Stomach smooth muscle (tissue), 2 donors: ENCODE measurements at regions not wholly inside any gene's neighbourhood (a gene's known extent, or its start where the extent isn't known, plus 50 kb on each side); places are given as distances from the start of the nearest gene placed in this dataset.
"Not testable (repeated sequence)": the region's sequence is repeated elsewhere in the genome, so short reads cannot be mapped to it uniquely, and the experiment has no call there.

Experiments
- H3K27ac ChIP-seq: one replicate; pipeline ENCODE4 v1.7.0; 2013; ENCODE audit warnings: mild to moderate bottlenecking, low read length, inconsistent platforms
- H3K27me3 ChIP-seq, 2 donors: one replicate each; pipeline ENCODE4 v1.7.0; 2013; ENCODE audit warnings: low read length in 2 of 2; ENCODE audit not compliant: insufficient read depth in 2 of 2, control insufficient read depth in 1 of 2
- H3K36me3 ChIP-seq, 2 donors: one replicate each; pipeline ENCODE4 v1.7.0; 2013; ENCODE audit warnings: low read length in 2 of 2; ENCODE audit not compliant: control insufficient read depth in 2 of 2, insufficient read depth in 2 of 2
- H3K4me1 ChIP-seq: one replicate; pipeline ENCODE4 v1.7.0; 2013; ENCODE audit warnings: low read length; ENCODE audit not compliant: control insufficient read depth, insufficient read depth
- H3K4me3 ChIP-seq, 2 donors: one replicate each; pipeline ENCODE4 v1.7.0; 2013; ENCODE audit warnings: low read length in 2 of 2
- H3K9ac ChIP-seq, 2 donors: one replicate each; pipeline ENCODE4 v1.7.0; 2013; ENCODE audit warnings: low read length in 2 of 2, mild to moderate bottlenecking in 1 of 2
- H3K9me3 ChIP-seq, 2 donors: one replicate each; pipeline ENCODE4 v1.7.0; 2013; ENCODE audit warnings: low read length in 2 of 2; ENCODE audit not compliant: control insufficient read depth in 2 of 2
- donor health status: healthy.
- donor health status: Pancreatic carcinoma.

DNA sequence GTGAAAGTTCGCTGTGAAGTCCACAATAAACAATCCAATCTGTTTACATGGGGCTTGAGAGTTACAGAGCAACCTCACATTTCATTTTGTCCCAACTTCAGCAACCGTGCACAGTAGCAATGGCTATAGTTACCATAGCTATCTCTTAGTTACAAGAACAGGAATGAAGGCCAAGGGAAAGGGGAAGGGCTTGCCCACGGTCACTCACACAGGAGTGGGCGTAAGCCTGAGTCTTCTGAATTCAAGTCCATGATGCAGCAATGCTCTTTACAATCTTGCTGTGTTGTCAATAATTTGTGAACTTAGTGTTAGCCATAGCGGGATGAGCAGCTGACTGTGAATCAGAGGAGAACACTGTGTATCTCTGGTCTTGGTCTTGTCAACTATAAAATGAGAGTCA is 102.9 kb downstream of the ADAMTS15 start:
- H3K36me3 ChIP-seq, result no peaks in the 10 kb centered on the region
- H3K27ac ChIP-seq, result no peak overlapping the region
- no peaks in the 10 kb centered on the region for H3K27me3 ChIP-seq
- H3K4me3 ChIP-seq, result no peak overlapping the region
- H3K9ac ChIP-seq, result no peak overlapping the region
- no peaks in the 10 kb centered on the region for H3K4me1 ChIP-seq
- H3K9me3 ChIP-seq, result no peaks in the 10 kb centered on the region

- H3K27me3 ChIP-seq, result no peaks in the 10 kb centered on the region
- no peaks in the 10 kb centered on the region for H3K4me1 ChIP-seq
- H3K36me3 ChIP-seq, result no peaks in the 10 kb centered on the region
- no peak overlapping the region for H3K27ac ChIP-seq
- H3K4me3 ChIP-seq, result no peak overlapping the region
- no peak overlapping the region for H3K9ac ChIP-seq
- no peaks in the 10 kb centered on the region for H3K9me3 ChIP-seq
Observed at GRCh38 chr11:130553306-130553705, 104.9 kb downstream of the ADAMTS15 start.

DNA sequence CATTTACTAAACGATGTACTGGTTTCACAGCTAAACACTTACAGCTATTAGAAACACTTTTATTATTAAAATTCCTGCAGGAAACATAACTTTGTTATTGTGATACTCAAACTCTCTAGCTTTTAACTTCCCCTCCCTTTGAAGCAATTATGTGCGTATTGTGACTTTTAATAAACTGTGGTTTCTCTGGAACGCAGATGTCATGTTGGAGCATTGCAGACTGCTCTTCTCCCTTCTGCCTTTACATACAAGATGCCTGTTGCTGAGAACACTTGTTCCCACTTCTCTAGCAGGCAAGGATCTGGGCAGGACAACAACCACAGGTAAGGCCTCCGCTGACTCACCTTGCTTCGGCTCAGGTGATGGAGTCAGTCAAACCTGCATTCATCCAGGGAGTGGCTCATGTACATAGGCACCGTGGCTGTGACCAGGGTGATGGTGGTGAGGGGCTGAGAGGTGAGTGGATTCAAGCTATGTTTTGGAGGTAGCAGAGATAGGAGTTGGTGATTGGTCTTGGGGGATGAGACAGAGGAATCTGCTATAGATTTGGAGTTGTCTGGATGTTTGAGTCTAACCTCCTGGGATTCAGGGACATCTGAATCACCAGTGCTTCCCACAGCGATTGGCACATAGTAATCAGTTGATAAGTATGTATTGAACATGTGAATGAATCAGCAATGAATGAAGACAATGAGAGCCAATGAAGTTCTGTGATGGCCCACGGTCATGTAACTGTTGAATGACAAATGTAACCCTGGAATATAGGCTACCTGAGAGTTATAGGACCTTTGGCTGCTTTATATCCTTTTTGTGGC is 106.0 kb downstream of the ADAMTS15 start:
- no peaks in the 10 kb centered on the region for H3K36me3 ChIP-seq
- H3K4me3 ChIP-seq, result no peak overlapping the region
- no peaks in the 10 kb centered on the region for H3K27me3 ChIP-seq
- no peaks in the 10 kb centered on the region for H3K4me1 ChIP-seq
- H3K9ac ChIP-seq, result no peak overlapping the region
- H3K27ac ChIP-seq, result no peak overlapping the region
- no peaks in the 10 kb centered on the region for H3K9me3 ChIP-seq

DNA sequence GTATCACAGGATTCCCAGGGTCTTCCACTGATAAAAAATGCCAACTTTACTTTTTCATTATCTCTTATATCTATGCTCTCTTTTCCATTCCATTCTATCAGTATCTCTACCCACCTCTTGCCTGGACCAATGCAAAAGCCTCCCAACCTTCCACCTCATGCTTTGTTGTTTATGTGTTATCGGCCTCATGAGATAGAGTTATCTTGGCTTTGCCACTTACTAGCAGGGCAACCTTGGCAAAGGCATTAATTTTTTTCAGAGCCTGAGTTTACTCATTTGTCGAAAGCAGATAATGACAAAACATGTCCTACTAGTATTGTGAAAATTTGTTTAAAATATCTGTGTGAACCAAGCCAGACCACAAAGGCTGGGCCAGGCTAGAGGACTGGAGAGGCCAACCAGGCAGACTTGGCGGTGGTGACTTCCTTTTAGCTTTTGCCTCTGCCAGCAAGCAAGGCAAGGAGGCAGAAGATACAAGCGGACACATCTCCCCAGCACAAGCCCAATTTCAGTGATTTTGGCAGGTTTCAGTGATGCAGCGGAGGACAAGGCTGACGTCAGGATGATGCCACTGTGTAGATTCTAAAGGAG is 106.9 kb downstream of the ADAMTS15 start:
- no peak overlapping the region for H3K27ac ChIP-seq
- H3K4me3 ChIP-seq, result no peak overlapping the region
- H3K4me1 ChIP-seq, result no peaks in the 10 kb centered on the region
- H3K9me3 ChIP-seq, result no peaks in the 10 kb centered on the region
- H3K27me3 ChIP-seq, result no peaks in the 10 kb centered on the region
- no peak overlapping the region for H3K9ac ChIP-seq
- H3K36me3 ChIP-seq, result no peaks in the 10 kb centered on the region

DNA sequence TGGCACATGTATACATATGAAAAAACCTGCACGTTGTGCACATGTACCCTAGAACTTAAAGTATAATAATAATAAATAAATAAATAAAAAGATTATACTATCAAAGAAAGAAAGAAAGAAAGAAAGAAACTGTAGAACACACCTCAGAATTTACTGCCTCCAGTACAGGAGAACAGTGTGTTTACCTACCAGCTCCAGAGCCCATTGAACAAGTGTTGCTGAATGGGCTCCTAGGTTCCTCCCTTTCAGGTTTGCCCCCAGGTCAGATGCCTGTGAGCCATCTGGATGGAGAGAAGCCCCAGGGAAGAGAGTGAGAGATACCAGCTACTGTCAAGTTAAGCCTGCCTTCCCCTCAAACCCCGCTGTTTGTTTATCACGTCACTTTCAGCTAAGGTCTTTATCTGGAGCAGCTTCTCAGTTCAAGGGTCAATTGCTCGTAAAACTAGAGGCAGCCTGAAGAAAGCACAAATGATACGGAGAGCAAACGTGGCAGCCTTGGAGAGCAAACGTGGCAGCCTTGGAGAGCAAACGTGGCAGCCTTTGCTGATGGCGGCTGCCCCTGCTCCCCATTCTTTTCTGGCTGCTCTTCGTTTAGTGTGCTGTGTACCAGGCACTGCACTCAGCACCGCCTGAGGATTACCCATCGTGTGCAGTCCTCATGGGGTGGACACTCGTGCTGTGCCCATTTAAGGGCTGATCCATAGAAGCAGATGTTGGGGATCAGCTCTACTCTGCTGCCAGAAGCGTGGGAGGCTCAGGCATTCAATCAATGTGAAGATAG is 111.7 kb downstream of the ADAMTS15 start:
- H3K36me3 ChIP-seq, result no peaks in the 10 kb centered on the region
- no peaks in the 10 kb centered on the region for H3K27me3 ChIP-seq
- no peaks in the 10 kb centered on the region for H3K9me3 ChIP-seq
- H3K4me1 ChIP-seq, result no peaks in the 10 kb centered on the region
- H3K9ac ChIP-seq, result no peak overlapping the region
- no peak overlapping the region for H3K27ac ChIP-seq
- no peak overlapping the region for H3K4me3 ChIP-seq

DNA sequence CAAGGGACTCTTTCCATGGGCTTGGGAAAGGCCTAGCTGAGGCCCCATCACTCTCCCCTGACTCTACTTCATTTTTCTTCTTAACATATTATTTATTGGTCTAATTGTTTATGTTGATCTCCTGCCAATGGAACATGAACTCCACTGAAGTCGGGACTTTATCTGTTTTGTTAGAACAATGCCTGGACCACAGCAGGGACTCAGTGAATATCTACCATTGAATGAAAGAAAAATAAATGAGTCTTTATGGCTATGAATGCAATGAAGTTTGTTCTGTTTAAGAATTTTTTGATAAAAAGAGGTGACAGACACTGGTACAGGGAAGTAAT is 112.3 kb downstream of the ADAMTS15 start:
- Histone ChIP-seq H3K4me1 (no peaks in the 10 kb centered on the region), H3K27me3 (no peaks in the 10 kb centered on the region), H3K4me3 (no peak overlapping the region), H3K9me3 (no peaks in the 10 kb centered on the region), H3K36me3 (no peaks in the 10 kb centered on the region), H3K27ac (no peak overlapping the region), H3K9ac (no peak overlapping the region)

- Histone ChIP-seq H3K36me3 (no peaks in the 10 kb centered on the region), H3K9ac (no peak overlapping the region), H3K9me3 (no peaks in the 10 kb centered on the region), H3K27ac (no peak overlapping the region), H3K27me3 (no peaks in the 10 kb centered on the region), H3K4me1 (no peaks in the 10 kb centered on the region), H3K4me3 (no peak overlapping the region)
Observed at GRCh38 chr11:130561441-130561881, 113.0 kb downstream of the ADAMTS15 start.

DNA sequence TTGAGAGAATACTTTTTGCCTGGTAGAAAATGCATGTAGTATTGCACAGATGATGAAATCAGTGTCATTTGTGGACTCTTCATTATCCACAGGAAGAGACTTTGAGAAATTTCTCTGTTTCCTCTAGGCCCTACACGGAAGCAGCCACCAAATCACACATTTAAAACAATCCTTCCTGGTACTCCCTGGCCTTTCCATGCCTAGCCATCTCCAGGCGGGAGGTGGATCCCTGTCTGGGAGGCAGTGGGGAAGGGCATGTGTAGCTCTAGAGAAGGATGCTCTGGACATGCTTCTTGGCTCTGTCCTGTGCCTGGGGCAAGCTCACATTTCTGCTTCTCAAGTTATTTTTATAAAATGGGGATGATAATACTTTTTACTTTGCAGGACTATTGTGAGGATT is 114.1 kb downstream of the ADAMTS15 start:
- no peaks in the 10 kb centered on the region for H3K4me1 ChIP-seq
- no peaks in the 10 kb centered on the region for H3K27me3 ChIP-seq
- no peak overlapping the region for H3K27ac ChIP-seq
- H3K9me3 ChIP-seq, result no peaks in the 10 kb centered on the region
- H3K9ac ChIP-seq, result no peak overlapping the region
- H3K36me3 ChIP-seq, result no peaks in the 10 kb centered on the region
- no peak overlapping the region for H3K4me3 ChIP-seq

DNA sequence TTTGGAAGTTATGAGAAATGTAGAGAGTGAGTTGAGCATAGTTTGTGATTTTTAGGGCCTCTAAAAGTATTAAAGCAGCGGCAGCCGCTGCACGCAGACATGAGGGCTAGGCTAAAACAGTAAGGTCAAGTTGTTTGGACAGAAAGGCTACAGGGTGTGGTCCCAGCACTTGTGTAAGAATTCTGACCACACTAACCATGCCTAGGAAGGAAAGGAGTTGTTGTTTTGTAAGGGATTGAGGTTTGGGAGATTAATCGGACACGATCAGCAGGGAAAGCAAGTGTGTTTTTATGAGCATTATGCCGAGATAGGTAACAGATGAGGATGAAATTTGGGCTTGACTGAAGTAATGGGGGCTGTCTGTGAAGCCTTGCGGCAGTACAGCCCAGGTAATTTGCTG is 117.9 kb downstream of the ADAMTS15 start:
- not testable (repeated sequence) for H3K27me3 ChIP-seq, H3K9ac ChIP-seq, H3K4me1 ChIP-seq, H3K27ac ChIP-seq, H3K4me3 ChIP-seq, H3K9me3 ChIP-seq, H3K36me3 ChIP-seq

DNA sequence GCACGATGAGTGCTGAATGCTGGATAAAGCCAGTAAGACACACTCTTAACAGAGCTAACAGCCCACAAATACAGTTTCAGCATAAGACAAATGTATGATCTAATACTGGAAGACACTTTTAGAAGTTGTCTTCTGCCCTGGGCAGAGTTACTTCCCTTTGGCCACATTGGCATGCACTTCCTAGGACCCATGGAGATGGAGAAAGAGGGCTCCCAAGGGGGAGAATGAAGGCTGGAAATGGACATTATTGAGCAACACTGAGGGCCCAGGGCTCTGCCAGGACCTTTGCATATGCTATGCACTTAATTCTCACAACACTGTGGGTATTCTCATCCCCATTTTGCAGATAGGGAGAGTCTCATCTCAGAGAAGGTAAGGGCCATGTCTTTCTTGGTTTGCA is 123.1 kb downstream of the ADAMTS15 start:
- H3K4me3 ChIP-seq, result no peak overlapping the region
- no peak overlapping the region for H3K27ac ChIP-seq
- H3K9ac ChIP-seq, result no peak overlapping the region
- H3K4me1 ChIP-seq, result no peaks in the 10 kb centered on the region
- no peaks in the 10 kb centered on the region for H3K36me3 ChIP-seq
- H3K9me3 ChIP-seq, result no peaks in the 10 kb centered on the region
- H3K27me3 ChIP-seq, result no peaks in the 10 kb centered on the region
